Astrocyte of the cerebellum (primary cell): ENCODE measurements at regions not wholly inside any gene's neighbourhood (a gene's known extent, or its start where the extent isn't known, plus 50 kb on each side); places are given as distances from the start of the nearest gene placed in this dataset.
"Not testable (repeated sequence)": the region's sequence is repeated elsewhere in the genome, so short reads cannot be mapped to it uniquely, and the experiment has no call there.

ENCODE experiments used
- DNase-seq: peaks from one replicate; pipeline ENCODE4 v3.0.0-alpha.2; 2011; ENCODE audit warnings: low read depth
- H3K4me3 ChIP-seq: 2 replicates; pipeline ENCODE4 v1.5.1; 2011; ENCODE audit warnings: mild to moderate bottlenecking, low read depth, low read length, moderate library complexity
- in situ Hi-C: cut with HindIII; loops from 2 replicates; pipeline ENCODE4 v1.10.0; 2017; ENCODE audit warnings: low sequenced_read_pairs
- TF ChIP-seq, protein P1 (sequence below): IDR thresholded peaks from 2 replicates; pipeline ENCODE4 v1.5.1; 2012; ENCODE audit warnings: low read length, low read depth, moderate library complexity, mild to moderate bottlenecking; ENCODE audit errors: missing control alignments

DNA sequence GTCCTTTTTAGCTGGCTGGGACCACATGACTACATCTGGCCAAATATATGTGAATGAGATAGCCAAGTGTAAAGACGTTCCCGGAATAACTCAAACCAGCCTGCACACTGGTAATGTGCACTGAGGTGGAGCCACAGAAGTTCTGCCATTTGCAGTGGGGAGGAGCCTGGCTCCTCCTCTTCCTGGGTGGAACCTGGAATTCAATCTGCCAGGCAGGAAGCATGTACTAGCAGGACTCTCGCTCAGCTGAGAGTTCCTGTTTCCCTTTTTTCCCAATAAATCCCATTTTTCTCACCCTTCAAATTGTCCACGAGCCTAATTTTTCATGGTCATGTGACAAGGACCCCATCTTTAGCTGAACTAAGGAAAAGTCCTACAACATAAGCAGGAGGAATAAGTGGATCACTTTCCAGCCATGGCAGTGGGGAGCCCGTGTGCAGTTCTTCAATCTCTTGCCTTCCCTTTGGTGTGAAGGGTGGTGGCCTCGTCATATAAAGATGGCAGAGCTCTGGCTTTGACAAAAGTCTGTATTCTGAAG is 183.2 kb downstream of the UXS1 start:
- in situ Hi-C loops, result no loop called here
- TF ChIP-seq, protein P1, sequence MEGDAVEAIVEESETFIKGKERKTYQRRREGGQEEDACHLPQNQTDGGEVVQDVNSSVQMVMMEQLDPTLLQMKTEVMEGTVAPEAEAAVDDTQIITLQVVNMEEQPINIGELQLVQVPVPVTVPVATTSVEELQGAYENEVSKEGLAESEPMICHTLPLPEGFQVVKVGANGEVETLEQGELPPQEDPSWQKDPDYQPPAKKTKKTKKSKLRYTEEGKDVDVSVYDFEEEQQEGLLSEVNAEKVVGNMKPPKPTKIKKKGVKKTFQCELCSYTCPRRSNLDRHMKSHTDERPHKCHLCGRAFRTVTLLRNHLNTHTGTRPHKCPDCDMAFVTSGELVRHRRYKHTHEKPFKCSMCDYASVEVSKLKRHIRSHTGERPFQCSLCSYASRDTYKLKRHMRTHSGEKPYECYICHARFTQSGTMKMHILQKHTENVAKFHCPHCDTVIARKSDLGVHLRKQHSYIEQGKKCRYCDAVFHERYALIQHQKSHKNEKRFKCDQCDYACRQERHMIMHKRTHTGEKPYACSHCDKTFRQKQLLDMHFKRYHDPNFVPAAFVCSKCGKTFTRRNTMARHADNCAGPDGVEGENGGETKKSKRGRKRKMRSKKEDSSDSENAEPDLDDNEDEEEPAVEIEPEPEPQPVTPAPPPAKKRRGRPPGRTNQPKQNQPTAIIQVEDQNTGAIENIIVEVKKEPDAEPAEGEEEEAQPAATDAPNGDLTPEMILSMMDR, result no peak

DNA sequence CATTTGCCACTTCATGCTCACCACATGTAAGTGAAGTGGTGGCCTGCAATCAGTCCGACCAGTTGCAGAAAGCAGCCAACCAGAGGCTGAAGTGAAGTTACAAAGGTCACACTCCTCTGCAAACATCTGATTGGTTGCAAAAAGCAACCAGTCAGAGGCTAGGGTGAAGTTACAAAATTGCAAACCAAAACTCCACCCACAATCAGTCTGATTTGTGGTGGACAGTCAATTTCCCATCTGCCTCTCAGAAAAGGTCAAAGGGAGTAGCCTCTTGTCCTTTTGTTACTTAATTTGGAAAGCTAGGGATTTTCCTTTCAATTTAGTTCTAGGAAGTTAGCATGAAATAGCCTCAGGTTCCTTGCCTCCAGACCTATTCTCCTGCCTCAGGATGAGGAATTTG is 185.0 kb downstream of the UXS1 start:
- TF ChIP-seq, protein P1, result no peak
- in situ Hi-C loops, result no loop called here
- H3K4me3 ChIP-seq, result no peak overlapping the region
- DNase-seq, result no peak

More for the DNA sequence above, 183.2 kb downstream of the UXS1 start:
- no peak overlapping the region for H3K4me3 ChIP-seq
- no peak for DNase-seq

DNA sequence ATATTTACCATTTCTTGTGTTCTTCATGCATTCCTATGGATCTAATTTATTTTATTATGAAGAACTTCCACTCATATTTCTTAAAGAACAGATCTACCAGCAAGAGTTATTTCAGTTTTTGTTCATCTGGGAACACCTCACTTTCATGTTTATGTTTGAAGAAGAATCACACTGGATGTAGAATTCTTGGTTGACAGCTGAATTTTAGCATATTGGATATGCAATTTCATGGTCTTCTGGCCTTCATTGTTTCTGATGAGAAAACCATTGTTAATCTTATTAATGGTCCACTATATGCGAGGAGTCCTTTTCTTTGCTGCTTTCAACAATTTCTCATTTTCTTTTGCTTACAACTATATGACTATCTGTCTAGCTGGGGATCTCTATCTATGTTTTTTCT is 189.2 kb downstream of the UXS1 start:
- no peak overlapping the region for H3K4me3 ChIP-seq
- no peak for DNase-seq
- in situ Hi-C loops, result no loop called here
- TF ChIP-seq, protein P1, result no peak

DNA sequence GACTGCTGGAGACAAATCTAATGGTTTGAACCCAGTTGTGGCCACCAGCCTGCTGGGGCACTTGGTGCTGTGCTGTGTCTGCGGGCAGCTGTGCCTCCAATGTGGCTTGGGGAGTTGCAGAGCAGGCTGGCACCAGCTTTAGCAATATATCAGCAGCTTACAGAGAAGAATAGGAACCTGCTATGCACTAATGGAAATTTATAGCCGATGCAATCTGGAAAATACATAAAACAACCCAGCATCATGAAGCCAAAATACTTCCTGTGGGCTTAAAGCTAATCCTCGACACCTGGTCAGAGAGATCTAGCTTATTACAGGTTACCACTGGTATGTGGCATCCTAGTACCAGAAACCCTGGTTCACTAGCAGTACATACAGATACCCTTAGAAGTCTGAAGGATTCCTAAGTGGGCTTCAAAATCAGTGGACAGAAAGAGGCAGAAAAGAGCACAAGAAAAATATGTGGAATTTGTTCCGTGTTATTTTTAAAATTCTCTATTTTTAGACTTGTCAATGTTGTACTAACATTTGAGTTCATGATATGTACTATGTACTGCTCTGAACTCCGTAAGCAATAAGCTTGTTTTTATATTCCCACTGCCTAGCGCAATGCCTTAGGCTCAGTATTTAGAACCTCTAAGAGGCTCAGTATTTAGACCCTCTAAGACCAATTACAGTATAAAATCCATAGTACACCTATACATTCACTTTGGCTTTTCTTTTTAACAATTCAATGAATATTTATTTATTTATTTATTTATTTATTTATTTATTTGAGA is 194.7 kb downstream of the UXS1 start:
- in situ Hi-C loops, result no loop called here

DNA sequence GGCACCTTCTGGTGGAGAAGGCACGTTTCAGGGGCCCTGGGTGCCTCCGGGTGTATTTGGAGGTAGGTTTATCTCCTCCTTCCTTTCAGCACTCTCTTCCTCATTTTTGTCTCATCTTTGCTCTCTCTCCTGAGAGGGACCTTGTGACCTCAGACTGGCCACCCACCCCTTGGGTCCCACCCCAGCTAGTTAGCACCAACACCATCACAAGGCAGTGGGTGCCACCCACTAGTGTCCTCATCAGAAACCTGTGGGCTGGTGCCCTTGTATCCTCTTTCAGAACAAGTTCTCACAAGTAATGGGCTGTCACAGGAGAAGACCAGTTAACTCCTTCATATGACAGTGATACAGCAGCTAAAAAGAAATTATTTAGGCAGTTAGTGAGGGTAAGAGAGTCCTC is 196.4 kb downstream of the UXS1 start:
- TF ChIP-seq, protein P1, result no peak
- no peak for DNase-seq
- in situ Hi-C loops, result no loop called here
- no peak overlapping the region for H3K4me3 ChIP-seq

More for the DNA sequence above, 194.7 kb downstream of the UXS1 start:
- TF ChIP-seq, protein P1, result no peak
- no peak for DNase-seq
- H3K4me3 ChIP-seq, result no peak overlapping the region

DNA sequence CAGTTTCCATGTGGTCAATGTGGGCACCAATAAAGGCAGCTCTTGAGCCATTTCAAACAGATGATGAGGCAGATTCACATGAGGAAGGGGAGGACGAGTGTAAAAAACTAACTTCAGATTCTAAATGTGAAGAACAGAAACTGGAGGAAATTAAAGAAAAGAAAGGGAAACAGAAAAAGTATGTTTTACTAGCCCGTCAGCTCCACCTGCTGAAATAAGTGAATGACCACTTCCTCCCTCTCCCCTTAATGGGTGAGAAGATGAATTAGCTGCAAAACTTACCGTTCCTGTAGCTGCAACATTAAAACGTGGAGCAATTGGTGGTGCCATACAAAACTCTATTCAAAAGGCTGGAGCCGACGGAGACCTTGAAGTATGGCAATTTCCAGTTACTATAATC is 203.5 kb downstream of the UXS1 start:
- DNase-seq, result no peak
- no peak overlapping the region for H3K4me3 ChIP-seq
- TF ChIP-seq, protein P1, result no peak
- in situ Hi-C loops, result no loop called here

DNA sequence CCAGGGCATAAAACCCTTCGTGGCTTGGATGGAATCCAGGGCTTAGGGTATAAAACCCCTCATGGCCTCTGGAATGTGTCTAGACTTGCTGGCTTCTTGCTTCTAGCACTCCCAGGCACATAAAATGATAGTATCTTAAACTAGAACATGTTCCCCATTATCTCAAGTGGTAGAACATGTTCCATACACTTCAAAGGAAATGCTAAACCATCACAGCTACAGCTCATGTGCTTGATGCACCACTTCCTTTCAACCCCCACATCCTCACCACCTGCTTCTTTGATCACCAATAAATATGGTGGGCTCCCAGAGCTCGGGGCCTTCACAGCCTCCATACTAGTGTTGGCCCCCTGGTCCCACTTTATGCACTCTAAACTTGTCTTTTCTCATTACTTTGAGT is 204.3 kb downstream of the UXS1 start:
- DNase-seq, H3K4me3 ChIP-seq, in situ Hi-C loops: not testable (repeated sequence)
